Fibroblast of lung (primary cell): ENCODE measurements at regions not wholly inside any gene's neighbourhood (a gene's known extent, or its start where the extent isn't known, plus 50 kb on each side); places are given as distances from the start of the nearest gene placed in this dataset.

Source experiments
- DNase-seq, 2 donors: peaks; one replicate each; pipeline versions ENCODE4 v3.0.0 to v3.0.0-alpha.2; 2010; ENCODE audit warnings: low read depth in 2 of 2
- H2AFZ ChIP-seq: 2 replicates; pipeline ENCODE4 v1.5.1; 2012; ENCODE audit warnings: low read length, control low read depth, inconsistent platforms
- H3K27ac ChIP-seq: 2 replicates; pipeline ENCODE4 v1.5.1; 2011; ENCODE audit warnings: low read length, control low read depth; ENCODE audit not compliant: insufficient read depth
- H3K27me3 ChIP-seq: 2 replicates; pipeline ENCODE4 v1.5.1; 2011; ENCODE audit warnings: mild to moderate bottlenecking, low read length; ENCODE audit not compliant: control insufficient read depth, insufficient read depth
- H3K36me3 ChIP-seq: 2 replicates; pipeline ENCODE4 v1.5.1; 2011; ENCODE audit warnings: low read length; ENCODE audit not compliant: control insufficient read depth, insufficient read depth
- H3K4me1 ChIP-seq: 2 replicates; pipeline ENCODE4 v1.5.1; 2011; ENCODE audit warnings: low read length; ENCODE audit not compliant: control insufficient read depth, insufficient read depth; ENCODE audit errors: extremely low read depth
- H3K4me2 ChIP-seq: 2 replicates; pipeline ENCODE4 v1.5.1; 2011; ENCODE audit warnings: low read length, control low read depth; ENCODE audit not compliant: insufficient read depth; ENCODE audit errors: extremely low read depth
- H3K4me3 ChIP-seq, 4 experiments: fragments of 200-600 bp in 1 of 4; sonication (generic) in 1 of 4; replicated peaks in 1 of 4; 2 replicates each; pipeline ENCODE4 v1.5.1; 2011 to 2016; ENCODE audit warnings: low read length in 4 of 4, low read depth in 3 of 4, mild to moderate bottlenecking in 3 of 4, control low read depth in 2 of 4, inconsistent platforms in 1 of 4, mixed read lengths in 1 of 4; ENCODE audit not compliant: insufficient read depth in 1 of 4; ENCODE audit errors: control extremely low read depth in 1 of 4
- H3K79me2 ChIP-seq: 2 replicates; pipeline ENCODE4 v1.5.1; 2012; ENCODE audit warnings: mild to moderate bottlenecking, low read length, inconsistent platforms; ENCODE audit not compliant: control insufficient read depth, insufficient read depth
- H3K9ac ChIP-seq: 2 replicates; pipeline ENCODE4 v1.5.1; 2011; ENCODE audit warnings: mild to moderate bottlenecking, low read length, control low read depth; ENCODE audit not compliant: insufficient read depth
- H3K9me3 ChIP-seq: 2 replicates; pipeline ENCODE4 v1.5.1; 2012; ENCODE audit warnings: low read depth, low read length; ENCODE audit not compliant: control insufficient read depth, insufficient read depth
- H4K20me1 ChIP-seq: 2 replicates; pipeline ENCODE4 v1.5.1; 2011; ENCODE audit warnings: low read length; ENCODE audit not compliant: control insufficient read depth, insufficient read depth; ENCODE audit errors: extremely low read depth
- CTCF ChIP-seq, 2 donors: IDR thresholded peaks in 1 of 2; conservative IDR thresholded peaks in 1 of 2; 1 replicate in 1 of 2; 2 replicates in 1 of 2; pipeline ENCODE4 v1.5.1; 2011 to 2012; ENCODE audit warnings: low read length in 2 of 2, control low read depth in 1 of 2, inconsistent platforms in 1 of 2, low read depth in 1 of 2, mild to moderate bottlenecking in 1 of 2
- EZH2 ChIP-seq: IDR thresholded peaks from 2 replicates; pipeline ENCODE4 v1.5.1; 2012; ENCODE audit warnings: low read length, control low read depth, mild to moderate bottlenecking; ENCODE audit errors: missing control alignments

- H2AFZ ChIP-seq, result peak overlapping the region; percentile 65
- peak overlapping the region; percentile 73 for H3K4me2 ChIP-seq
- H3K27me3 ChIP-seq, result no peaks in the 10 kb centered on the region
- TF ChIP-seq CTCF (conservative IDR thresholded peaks at IDR 0.05 in 1 of 2, IDR thresholded peaks at IDR 0.05 in 1 of 2; ENCODE audit: low read depth in 1 of 2, low read length in 2 of 2), result no peak
- no peak for TF ChIP-seq EZH2
- no peaks in the 10 kb centered on the region for H3K36me3 ChIP-seq
- DNase-seq, result peak in 1 of 2 donors; percentile 20
- H3K4me3 ChIP-seq, result peak overlapping the region; percentile 3 to 36 (median 22)
- H3K9ac ChIP-seq, result no peak overlapping the region
- H4K20me1 ChIP-seq, result no peaks in the 10 kb centered on the region
- H3K9me3 ChIP-seq, result no peaks in the 10 kb centered on the region
- peaks cover 2% of the 10 kb centered on the region for H3K4me1 ChIP-seq
- no peak overlapping the region for H3K27ac ChIP-seq
- H3K79me2 ChIP-seq, result no peaks in the 10 kb centered on the region
Measured at GRCh38 chr20:10739566-10739965, 65.8 kb upstream of the JAG1 start.

DNA sequence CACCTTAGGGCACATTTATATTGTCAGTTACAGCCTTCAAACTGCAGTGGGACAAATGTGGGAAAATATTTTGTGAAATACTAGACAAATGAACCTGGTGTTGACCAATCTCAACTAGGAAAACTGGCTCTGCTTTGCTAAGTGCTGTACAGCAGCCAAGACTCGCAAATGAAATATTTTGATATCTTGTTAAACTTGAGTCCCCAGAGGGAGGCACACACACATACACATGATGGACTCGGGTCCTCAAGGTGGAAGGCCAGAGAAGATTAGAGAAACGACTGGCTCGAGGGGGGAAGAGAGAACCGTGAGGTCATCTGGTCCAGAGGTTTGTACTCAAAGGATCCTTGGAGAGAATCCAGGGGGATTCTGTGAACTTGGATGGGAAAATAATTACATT lies 67.3 kb upstream of the JAG1 start:
- H3K27ac ChIP-seq, result no peak overlapping the region
- no peak overlapping the region for H3K4me2 ChIP-seq
- H3K36me3 ChIP-seq, result no peaks in the 10 kb centered on the region
- H3K9me3 ChIP-seq, result no peaks in the 10 kb centered on the region
- no peaks in the 10 kb centered on the region for H3K27me3 ChIP-seq
- H3K79me2 ChIP-seq, result no peaks in the 10 kb centered on the region
- peak in 1 of 2 donors; percentile 21 for DNase-seq
- TF ChIP-seq EZH2 (no peak), CTCF (conservative IDR thresholded peaks at IDR 0.05 in 1 of 2, IDR thresholded peaks at IDR 0.05 in 1 of 2; ENCODE audit: low read depth in 1 of 2, low read length in 2 of 2) (no peak)
- peaks cover 2% of the 10 kb centered on the region for H3K4me1 ChIP-seq
- H3K9ac ChIP-seq, result no peak overlapping the region
- H3K4me3 ChIP-seq, result no peak overlapping the region
- no peaks in the 10 kb centered on the region for H4K20me1 ChIP-seq
- H2AFZ ChIP-seq, result no peak overlapping the region

- H3K9ac ChIP-seq, result no peak overlapping the region
- H3K27ac ChIP-seq, result no peak overlapping the region
- no peak overlapping the region for H2AFZ ChIP-seq
- TF ChIP-seq CTCF (conservative IDR thresholded peaks at IDR 0.05 in 1 of 2, IDR thresholded peaks at IDR 0.05 in 1 of 2; ENCODE audit: low read depth in 1 of 2, low read length in 2 of 2), result no peak
- no peak for TF ChIP-seq EZH2
- no peaks in the 10 kb centered on the region for H3K27me3 ChIP-seq
- no peak for DNase-seq
- H3K4me2 ChIP-seq, result no peak overlapping the region
- H3K79me2 ChIP-seq, result no peaks in the 10 kb centered on the region
- no peak overlapping the region for H3K4me3 ChIP-seq
- no peaks in the 10 kb centered on the region for H3K4me1 ChIP-seq
- no peaks in the 10 kb centered on the region for H4K20me1 ChIP-seq
- no peaks in the 10 kb centered on the region for H3K9me3 ChIP-seq
- no peaks in the 10 kb centered on the region for H3K36me3 ChIP-seq
Measured at GRCh38 chr20:10745790-10746189, 72.0 kb upstream of the JAG1 start.
